ENCODE measurements at regions not wholly inside any gene's neighbourhood (a gene's known extent, or its start where the extent isn't known, plus 50 kb on each side); places are given as distances from the start of the nearest gene placed in this dataset.

DNA sequence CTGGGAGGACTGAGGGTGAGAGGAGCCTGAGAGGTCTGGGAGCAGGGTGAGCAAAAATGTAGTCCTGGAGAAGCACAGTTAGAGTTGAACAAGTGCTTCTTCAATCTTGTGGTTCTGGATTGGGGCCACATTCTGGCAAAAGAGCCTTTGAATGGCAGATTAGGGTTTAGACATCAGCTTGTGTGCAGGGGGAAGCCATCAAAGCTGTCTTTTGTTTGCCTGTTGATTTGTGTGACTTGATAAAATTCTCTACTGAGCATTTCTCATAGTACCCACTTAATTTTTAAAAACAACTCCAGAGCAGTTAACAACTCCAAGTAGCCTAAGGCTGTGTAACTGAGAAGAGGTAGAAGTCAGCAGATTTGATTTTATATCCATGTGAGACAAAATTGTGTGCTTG is 166.2 kb downstream of the FAT3 start:
- H3K27ac ChIP-seq: no peak overlapping the region
- no peaks in the 10 kb centered on the region for H3K27me3 ChIP-seq
- intact Hi-C loops (cut with DNase I; ENCODE audit: low total_unique reads): no loop called here
- H3K9me3 ChIP-seq: no peaks in the 10 kb centered on the region
- H3K4me1 ChIP-seq: no peaks in the 10 kb centered on the region
- H3K4me3 ChIP-seq: no peak overlapping the region
- no peaks in the 10 kb centered on the region for H3K36me3 ChIP-seq
- TF ChIP-seq POLR2AphosphoS5 (IDR thresholded peaks at IDR 0.05) (no peak), POLR2A (IDR thresholded peaks at IDR 0.05) (no peak), EP300 (IDR thresholded peaks at IDR 0.05) (no peak)
- TF ChIP-seq, protein P1, sequence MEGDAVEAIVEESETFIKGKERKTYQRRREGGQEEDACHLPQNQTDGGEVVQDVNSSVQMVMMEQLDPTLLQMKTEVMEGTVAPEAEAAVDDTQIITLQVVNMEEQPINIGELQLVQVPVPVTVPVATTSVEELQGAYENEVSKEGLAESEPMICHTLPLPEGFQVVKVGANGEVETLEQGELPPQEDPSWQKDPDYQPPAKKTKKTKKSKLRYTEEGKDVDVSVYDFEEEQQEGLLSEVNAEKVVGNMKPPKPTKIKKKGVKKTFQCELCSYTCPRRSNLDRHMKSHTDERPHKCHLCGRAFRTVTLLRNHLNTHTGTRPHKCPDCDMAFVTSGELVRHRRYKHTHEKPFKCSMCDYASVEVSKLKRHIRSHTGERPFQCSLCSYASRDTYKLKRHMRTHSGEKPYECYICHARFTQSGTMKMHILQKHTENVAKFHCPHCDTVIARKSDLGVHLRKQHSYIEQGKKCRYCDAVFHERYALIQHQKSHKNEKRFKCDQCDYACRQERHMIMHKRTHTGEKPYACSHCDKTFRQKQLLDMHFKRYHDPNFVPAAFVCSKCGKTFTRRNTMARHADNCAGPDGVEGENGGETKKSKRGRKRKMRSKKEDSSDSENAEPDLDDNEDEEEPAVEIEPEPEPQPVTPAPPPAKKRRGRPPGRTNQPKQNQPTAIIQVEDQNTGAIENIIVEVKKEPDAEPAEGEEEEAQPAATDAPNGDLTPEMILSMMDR (IDR thresholded peaks at IDR 0.05): no peak
- DNase-seq: no peak

DNA sequence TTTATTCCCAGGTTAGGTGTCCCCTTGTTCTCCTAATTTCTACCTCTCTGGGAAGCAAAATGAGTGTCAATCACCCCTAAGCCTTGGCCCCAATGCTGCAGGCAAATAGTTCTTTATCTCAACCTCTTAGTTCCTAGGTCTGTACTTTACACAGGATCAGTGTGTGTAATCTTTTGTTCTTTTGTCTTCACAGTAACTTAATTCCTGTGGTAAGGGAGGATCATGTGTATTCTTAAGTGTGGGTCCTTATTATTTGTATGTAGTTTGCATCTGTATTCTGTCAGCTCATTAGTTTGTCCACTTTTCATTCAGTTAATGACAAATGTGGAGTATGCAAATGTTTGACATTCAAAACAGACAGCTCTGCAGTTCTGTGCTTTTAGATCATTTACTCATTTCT is 166.7 kb downstream of the FAT3 start:
- no peak for DNase-seq
- no peak for TF ChIP-seq POLR2A (IDR thresholded peaks at IDR 0.05)
- no peak for TF ChIP-seq EP300 (IDR thresholded peaks at IDR 0.05)
- TF ChIP-seq POLR2AphosphoS5 (IDR thresholded peaks at IDR 0.05): no peak
- TF ChIP-seq, protein P1 (IDR thresholded peaks at IDR 0.05): no peak

DNA sequence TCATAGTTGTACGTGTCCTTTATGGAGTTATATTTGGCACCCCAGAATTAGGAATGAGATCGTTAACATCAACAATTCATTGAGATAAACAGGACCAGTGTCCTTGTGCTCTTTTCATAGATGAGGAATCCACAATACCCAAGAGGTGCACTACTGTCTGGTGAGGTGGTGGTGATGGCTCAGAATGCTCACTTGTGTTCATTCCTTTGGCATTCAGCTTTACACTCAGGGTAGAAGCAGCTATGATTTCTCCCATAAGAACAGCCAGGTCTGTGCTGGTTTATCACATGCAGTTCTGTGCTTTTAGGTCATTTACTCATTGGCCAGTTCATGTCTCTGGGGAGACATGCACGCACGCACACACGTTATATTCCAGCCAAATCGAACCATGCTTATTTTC is 167.2 kb downstream of the FAT3 start:
- intact Hi-C loops (cut with DNase I; ENCODE audit: low total_unique reads): no loop called here
- Histone ChIP-seq H3K4me3 (no peak overlapping the region), H3K27ac (no peak overlapping the region), H3K27me3 (no peaks in the 10 kb centered on the region), H3K36me3 (no peaks in the 10 kb centered on the region), H3K9me3 (no peaks in the 10 kb centered on the region), H3K4me1 (no peaks in the 10 kb centered on the region)
- TF ChIP-seq POLR2A (IDR thresholded peaks at IDR 0.05): no peak
- TF ChIP-seq, protein P1 (IDR thresholded peaks at IDR 0.05): no peak
- no peak for TF ChIP-seq EP300 (IDR thresholded peaks at IDR 0.05)
- TF ChIP-seq POLR2AphosphoS5 (IDR thresholded peaks at IDR 0.05): no peak
- WGBS, 5 donors: 77 to 84% (median 82%) methylated on average over 6 of the region's 6 CpGs
- no peak for DNase-seq

More for the DNA sequence above, 166.7 kb downstream of the FAT3 start:
- no peaks in the 10 kb centered on the region for H3K36me3 ChIP-seq
- H3K27me3 ChIP-seq: no peaks in the 10 kb centered on the region
- H3K9me3 ChIP-seq: no peaks in the 10 kb centered on the region
- H3K27ac ChIP-seq: no peak overlapping the region
- no peaks in the 10 kb centered on the region for H3K4me1 ChIP-seq
- H3K4me3 ChIP-seq: no peak overlapping the region
- intact Hi-C loops (cut with DNase I; ENCODE audit: low total_unique reads): no loop called here

DNA sequence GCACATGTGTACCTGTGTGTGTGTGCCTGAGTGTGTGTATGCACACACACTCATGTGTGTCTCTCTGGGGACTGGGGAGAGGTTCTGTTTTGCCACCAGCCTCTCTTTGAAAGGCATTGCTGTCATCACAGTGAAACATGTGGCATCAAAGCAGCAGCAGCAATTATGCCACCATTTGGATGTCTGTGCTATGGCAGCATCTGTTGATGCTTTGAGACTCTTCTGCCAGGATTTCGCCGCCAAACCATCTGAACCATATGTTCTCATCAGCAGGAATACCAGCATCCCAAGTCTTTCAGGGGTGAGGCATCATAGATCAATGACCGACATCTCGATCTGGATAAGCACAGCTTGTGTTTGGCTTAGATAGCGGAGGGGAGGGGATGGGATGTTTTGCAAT is 168.6 kb downstream of the FAT3 start:
- Histone ChIP-seq H3K36me3 (no peaks in the 10 kb centered on the region), H3K4me1 (no peaks in the 10 kb centered on the region), H3K27ac (no peak overlapping the region), H3K9me3 (no peaks in the 10 kb centered on the region), H3K27me3 (no peaks in the 10 kb centered on the region), H3K4me3 (no peak overlapping the region)
- DNase-seq: no peak
- 73 to 87% (median 76%) methylated on average over 5 of the region's 5 CpGs for WGBS, 5 donors
- TF ChIP-seq POLR2AphosphoS5 (IDR thresholded peaks at IDR 0.05) (no peak), POLR2A (IDR thresholded peaks at IDR 0.05) (no peak), EP300 (IDR thresholded peaks at IDR 0.05) (no peak)
- TF ChIP-seq, protein P1 (IDR thresholded peaks at IDR 0.05): no peak
- intact Hi-C loops (cut with DNase I; ENCODE audit: low total_unique reads): no loop called here

Data from stomach (tissue), 8 donors.